Activated CD4-positive, alpha-beta T cell treated with anti-CD3 and anti-CD28 coated beads, Interleukin-2, amount 10 ng/mL, durations not matched to agents 7 days and 5 days (primary cell): ENCODE measurements at regions not wholly inside any gene's neighbourhood (a gene's known extent, or its start where the extent isn't known, plus 50 kb on each side); places are given as distances from the start of the nearest gene placed in this dataset.
"Not testable (repeated sequence)": the region's sequence is repeated elsewhere in the genome, so short reads cannot be mapped to it uniquely, and the experiment has no call there.

Experiments
- CTCF ChIA-PET: fragments of 350-600 bp; sonication (Branson Sonifier 250); formaldehyde crosslinking; loops from one replicate; lab custom pipeline; 2021; ENCODE audit warnings: antibody characterized with exemption; lab: Charles Lee
- POLR2A ChIA-PET: fragments of 350-600 bp; sonication (Branson Sonifier 250); formaldehyde crosslinking; loops from one replicate; lab custom pipeline; 2021; ENCODE audit warnings: antibody characterized with exemption; lab: Charles Lee
- DNase-seq: peaks from one replicate; pipeline ENCODE4 v3.0.0-alpha.2; 2020
- H3K27ac Mint-ChIP-seq: one replicate; pipeline ENCODE4 v1.8.0; 2021; ENCODE audit warnings: mild to moderate bottlenecking, moderate library complexity, mixed read lengths
- H3K27me3 Mint-ChIP-seq: one replicate; pipeline ENCODE4 v1.8.0; 2021; ENCODE audit warnings: mixed read lengths
- H3K36me3 Mint-ChIP-seq: one replicate; pipeline ENCODE4 v1.8.0; 2021; ENCODE audit warnings: low read depth, mixed read lengths
- H3K4me1 Mint-ChIP-seq: one replicate; pipeline ENCODE4 v1.8.0; 2021; ENCODE audit warnings: mixed read lengths
- H3K4me3 Mint-ChIP-seq: one replicate; pipeline ENCODE4 v1.8.0; 2021; ENCODE audit warnings: mild to moderate bottlenecking, moderate library complexity, mixed read lengths
- H3K9me3 Mint-ChIP-seq: one replicate; pipeline ENCODE4 v1.8.0; 2021; ENCODE audit warnings: mixed read lengths

DNA sequence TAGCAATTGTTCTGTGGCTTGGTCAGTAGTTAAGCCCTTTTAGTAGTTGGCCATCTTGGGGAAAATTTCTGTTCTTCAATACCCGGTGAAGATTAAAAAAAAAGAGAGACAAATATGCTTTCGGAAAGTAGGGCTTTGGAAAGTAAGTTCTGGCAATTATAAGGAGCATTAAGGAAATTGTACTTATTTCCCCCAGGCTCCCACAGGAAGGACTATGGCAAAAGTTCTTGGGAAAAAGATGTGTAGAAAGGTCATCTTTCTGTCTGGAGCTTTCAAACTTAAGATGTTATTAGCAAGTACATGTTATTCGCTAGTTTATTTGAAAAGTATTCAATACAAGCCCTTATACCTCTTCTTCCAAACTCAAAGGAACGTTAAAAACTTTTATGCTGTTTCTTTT lies 144.5 kb downstream of the MTX2 start:
- ChIA-PET CTCF (interaction anchor here (1.3 kb wide), 1 partner anchor 21 kb away, joined by 3 read pairs; no protein-coding TSS in a partner anchor), POLR2A (no interaction called here)
- H3K4me1 Mint-ChIP-seq: no peaks in the 10 kb centered on the region
- no peak for DNase-seq
- H3K36me3 Mint-ChIP-seq: no peaks in the 10 kb centered on the region
- H3K27me3 Mint-ChIP-seq: peaks cover 38% of the 10 kb centered on the region
- H3K9me3 Mint-ChIP-seq: no peaks in the 10 kb centered on the region
- H3K27ac Mint-ChIP-seq: no peak overlapping the region
- no peak overlapping the region for H3K4me3 Mint-ChIP-seq

DNA sequence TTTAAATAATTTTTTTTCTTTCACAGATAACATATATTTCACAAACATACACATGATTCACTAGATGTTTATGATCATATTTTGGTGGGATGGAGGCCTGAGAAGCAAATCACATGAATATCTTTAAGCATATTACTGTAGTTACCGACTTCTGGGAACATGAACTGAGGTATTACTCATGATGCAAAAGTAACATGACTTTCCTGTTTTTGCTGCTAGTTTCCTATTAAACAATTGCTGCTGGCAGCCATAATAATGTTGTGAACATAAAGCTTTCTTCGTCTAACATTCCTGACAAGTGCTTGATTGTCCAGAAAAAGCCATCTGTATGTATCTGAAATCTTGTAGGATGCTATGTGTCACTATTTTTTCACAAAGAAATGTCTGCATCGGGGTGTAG lies 145.4 kb downstream of the MTX2 start:
- no peaks in the 10 kb centered on the region for H3K9me3 Mint-ChIP-seq
- CTCF ChIA-PET: no interaction called here
- H3K27me3 Mint-ChIP-seq: peaks cover 32% of the 10 kb centered on the region
- H3K36me3 Mint-ChIP-seq: no peaks in the 10 kb centered on the region
- POLR2A ChIA-PET: no interaction called here
- no peak overlapping the region for H3K27ac Mint-ChIP-seq
- no peaks in the 10 kb centered on the region for H3K4me1 Mint-ChIP-seq
- H3K4me3 Mint-ChIP-seq: no peak overlapping the region
- DNase-seq: no peak

DNA sequence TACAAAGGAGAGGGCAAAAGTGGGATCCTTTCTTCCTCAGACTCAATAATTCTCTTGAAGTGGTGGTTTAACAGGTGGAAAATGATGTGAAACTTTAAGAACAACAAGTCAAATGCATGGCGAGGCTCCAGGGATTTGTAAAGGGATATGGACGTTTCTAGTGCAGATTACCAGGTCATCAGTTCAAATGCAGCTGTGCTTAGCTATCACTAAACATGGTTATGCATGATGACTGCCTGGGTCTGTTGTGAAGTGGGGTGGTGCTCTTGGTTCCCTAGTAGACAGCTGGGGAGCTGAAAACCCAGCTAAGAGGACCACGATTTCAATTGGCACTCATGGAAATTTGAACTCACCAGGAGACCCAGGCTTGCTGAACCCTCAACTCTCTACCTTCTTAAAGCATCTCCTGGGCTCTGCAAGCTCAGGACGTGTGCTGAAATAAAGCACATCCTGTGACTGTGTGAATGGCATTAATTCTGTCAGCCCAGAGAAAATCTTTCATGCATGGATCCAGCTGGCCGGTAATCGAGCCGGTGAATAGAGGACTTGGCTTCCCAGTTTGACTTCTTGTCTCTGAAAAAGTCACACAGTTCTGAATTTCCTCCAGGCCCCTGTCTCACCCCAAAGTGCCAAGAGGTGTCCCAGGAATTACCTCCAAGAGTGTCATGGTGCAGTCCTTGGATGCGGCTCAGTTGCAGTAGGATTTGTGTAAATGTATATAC lies 146.1 kb downstream of the MTX2 start:
- no peak for DNase-seq
- POLR2A ChIA-PET: no interaction called here
- Mint-ChIP-seq H3K36me3 (no peaks in the 10 kb centered on the region), H3K27me3 (peaks cover 25% of the 10 kb centered on the region), H3K4me3 (no peak overlapping the region), H3K27ac (no peak overlapping the region), H3K9me3 (no peaks in the 10 kb centered on the region), H3K4me1 (no peaks in the 10 kb centered on the region)
- CTCF ChIA-PET: no interaction called here

DNA sequence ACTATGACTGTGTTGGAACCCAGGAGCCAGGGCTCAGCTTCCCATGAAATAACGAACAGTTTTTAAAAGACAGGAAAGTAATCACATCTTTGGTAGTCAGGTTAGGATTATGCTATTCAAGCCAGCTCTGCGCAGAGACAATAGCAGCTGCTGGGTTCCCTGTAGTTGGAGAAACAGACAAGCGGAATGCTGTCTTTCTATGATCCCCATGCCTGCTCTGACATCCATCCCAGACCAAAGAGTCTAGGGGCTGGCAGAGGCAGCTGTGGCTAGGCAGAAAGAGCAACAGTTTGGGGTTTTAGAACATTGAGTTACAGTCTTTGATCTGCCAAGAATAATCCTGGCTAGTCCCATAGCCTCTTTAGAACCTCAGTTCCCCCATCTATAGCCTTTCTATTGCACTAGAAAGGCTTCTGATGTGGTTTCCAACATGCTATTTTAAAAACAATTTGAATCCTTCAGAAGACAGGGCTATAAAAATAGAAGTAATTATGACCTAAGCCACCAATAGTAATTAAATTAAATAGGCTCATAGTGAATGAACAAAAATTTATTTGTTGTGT lies 146.8 kb downstream of the MTX2 start:
- Mint-ChIP-seq H3K27me3 (peaks cover 25% of the 10 kb centered on the region), H3K36me3 (no peaks in the 10 kb centered on the region), H3K27ac (no peak overlapping the region), H3K9me3 (no peaks in the 10 kb centered on the region), H3K4me1 (no peaks in the 10 kb centered on the region), H3K4me3 (no peak overlapping the region)
- DNase-seq: no peak
- POLR2A ChIA-PET: no interaction called here
- CTCF ChIA-PET: no interaction called here

DNA sequence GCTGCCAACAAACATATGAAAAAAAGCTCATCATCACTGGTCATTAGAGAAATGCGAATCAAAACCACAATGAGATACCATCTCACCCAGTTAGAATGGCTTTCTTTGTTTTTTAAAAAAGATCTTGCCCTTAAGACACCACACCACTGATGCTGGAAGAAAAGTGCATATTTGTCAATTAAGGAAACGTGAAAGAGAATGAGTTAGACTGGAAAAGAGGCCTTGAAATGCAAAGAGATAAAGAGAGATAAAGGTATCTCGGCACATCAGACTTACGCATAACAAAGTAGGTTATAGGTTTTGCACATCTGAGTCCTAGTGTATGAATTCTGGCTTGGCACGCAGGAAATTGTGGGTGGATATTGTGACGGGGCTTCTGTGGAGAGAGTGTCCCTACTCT lies 149.5 kb downstream of the MTX2 start:
- Mint-ChIP-seq H3K4me3 (no peak overlapping the region), H3K36me3 (no peaks in the 10 kb centered on the region), H3K9me3 (no peaks in the 10 kb centered on the region), H3K4me1 (no peaks in the 10 kb centered on the region), H3K27ac (no peak overlapping the region), H3K27me3 (peaks cover 15% of the 10 kb centered on the region)
- ChIA-PET CTCF (no interaction called here), POLR2A (no interaction called here)
- no peak for DNase-seq

DNA sequence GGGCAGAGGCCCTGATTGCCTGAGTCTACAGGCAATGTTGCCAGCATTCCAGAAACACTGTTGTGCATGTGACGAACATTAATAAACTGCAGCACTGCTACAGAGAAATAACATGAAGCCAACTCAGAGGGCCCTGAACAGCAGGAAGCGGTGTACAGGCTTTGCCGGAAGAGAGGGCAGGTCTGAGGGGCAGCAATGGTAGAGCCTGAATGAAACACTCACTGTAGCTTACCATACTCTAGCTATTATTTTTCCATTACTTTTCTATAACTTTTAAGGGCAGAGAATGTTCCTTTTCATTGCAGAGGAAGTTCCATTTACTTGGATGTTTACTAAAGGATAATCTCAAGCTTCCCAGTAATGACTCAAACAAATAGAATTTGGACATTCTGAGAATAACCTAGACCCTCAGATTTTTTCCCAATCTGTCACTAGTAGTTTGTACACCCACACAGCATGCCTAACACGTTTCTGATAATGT lies 150.4 kb downstream of the MTX2 start:
- no peaks in the 10 kb centered on the region for H3K4me1 Mint-ChIP-seq
- ChIA-PET POLR2A (no interaction called here), CTCF (no interaction called here)
- no peak for DNase-seq
- H3K27ac Mint-ChIP-seq: no peak overlapping the region
- H3K9me3 Mint-ChIP-seq: no peaks in the 10 kb centered on the region
- peaks cover 20% of the 10 kb centered on the region for H3K27me3 Mint-ChIP-seq
- no peaks in the 10 kb centered on the region for H3K36me3 Mint-ChIP-seq
- no peak overlapping the region for H3K4me3 Mint-ChIP-seq

DNA sequence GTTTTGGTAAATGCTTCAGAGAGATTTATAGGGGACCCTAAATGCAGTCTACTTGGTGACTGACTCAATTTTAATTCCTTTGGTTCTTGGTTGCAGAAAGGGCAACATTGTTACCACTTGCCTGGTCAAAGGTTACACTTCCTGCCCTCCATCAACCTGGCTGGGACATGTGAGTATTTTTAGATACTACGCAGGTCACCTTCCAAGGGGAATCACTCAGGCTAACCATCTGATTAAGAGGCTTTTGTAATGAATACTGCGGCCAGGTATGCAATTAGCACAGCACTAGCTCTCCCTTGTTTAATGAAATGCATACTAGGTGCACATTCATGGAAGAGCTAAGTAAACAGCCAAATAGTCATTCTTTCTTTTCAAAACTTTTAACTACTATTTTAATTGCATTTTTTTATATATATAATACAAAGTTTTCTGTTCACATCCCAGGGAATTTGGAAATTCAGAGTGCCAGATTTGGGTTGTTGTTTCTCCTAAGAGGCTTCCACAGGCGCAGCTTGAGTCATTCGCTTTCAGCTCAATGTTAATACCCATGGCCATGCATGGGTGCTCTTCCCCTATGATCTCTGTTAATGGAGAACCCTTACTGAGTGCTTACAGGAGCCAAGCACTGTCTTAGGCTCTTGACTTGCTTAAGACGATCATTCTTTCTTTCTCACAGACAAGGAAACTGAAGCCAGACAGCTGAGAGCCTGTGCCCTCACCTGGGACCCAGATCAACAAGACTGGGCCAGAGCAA lies 152.2 kb downstream of the MTX2 start:
- no peak overlapping the region for H3K27ac Mint-ChIP-seq
- H3K27me3 Mint-ChIP-seq: peaks cover 20% of the 10 kb centered on the region
- H3K36me3 Mint-ChIP-seq: no peaks in the 10 kb centered on the region
- H3K4me1 Mint-ChIP-seq: no peaks in the 10 kb centered on the region
- CTCF ChIA-PET: interaction anchor here (1.1 kb wide), 1 partner anchor 52 kb away, joined by 3 read pairs; no protein-coding TSS in a partner anchor
- DNase-seq: no peak
- no peaks in the 10 kb centered on the region for H3K9me3 Mint-ChIP-seq
- H3K4me3 Mint-ChIP-seq: no peak overlapping the region
- POLR2A ChIA-PET: no interaction called here

DNA sequence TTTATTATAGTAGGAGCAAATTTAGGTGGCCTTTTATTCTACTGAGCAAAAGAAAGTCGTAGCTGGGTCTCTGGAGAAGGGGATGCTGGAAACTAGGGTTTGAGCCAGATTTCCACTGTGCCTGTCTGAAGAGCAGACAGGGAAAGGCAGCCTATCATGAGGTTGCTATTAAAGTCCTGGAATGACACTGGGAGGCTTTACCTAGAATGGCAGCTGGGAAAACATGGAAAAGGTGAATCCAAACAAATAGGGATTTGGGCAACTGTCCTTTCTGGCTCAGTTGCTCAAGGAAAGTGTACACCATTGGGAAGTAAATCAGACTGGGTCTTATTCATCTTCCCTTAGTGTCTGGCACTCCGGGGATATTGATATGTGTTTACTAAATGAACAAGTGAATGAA lies 154.6 kb downstream of the MTX2 start:
- Mint-ChIP-seq H3K9me3 (no peaks in the 10 kb centered on the region), H3K4me3 (no peak overlapping the region), H3K4me1 (no peaks in the 10 kb centered on the region), H3K27me3 (peaks cover 25% of the 10 kb centered on the region), H3K27ac (no peak overlapping the region), H3K36me3 (no peaks in the 10 kb centered on the region)
- POLR2A ChIA-PET: no interaction called here
- CTCF ChIA-PET: interaction anchor here (0.5 to 1.5 kb wide), 2 partner anchors 13 to 921 kb away, joined by 3 to 4 read pairs; no protein-coding TSS in a partner anchor
- no peak for DNase-seq

DNA sequence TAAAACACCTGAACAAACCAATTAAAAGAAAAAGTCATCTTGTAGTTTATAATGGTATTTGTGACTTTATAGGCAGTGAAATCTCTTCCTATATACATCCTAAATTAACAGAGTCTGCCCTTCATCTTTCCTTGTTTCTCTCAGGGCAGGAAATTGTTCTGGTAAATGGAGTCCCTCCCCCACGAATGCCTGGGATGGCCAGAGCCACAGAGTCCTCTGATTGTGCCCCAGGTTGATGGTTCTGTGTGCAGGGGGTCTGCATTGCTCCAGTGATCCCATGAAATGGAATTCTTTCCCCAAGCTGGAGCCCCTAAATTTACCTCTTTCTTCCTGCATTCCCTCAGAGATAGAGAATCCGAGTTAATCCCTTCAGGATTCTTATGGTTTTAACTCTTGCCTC lies 155.5 kb downstream of the MTX2 start:
- POLR2A ChIA-PET: no interaction called here
- H3K36me3 Mint-ChIP-seq: no peaks in the 10 kb centered on the region

DNA sequence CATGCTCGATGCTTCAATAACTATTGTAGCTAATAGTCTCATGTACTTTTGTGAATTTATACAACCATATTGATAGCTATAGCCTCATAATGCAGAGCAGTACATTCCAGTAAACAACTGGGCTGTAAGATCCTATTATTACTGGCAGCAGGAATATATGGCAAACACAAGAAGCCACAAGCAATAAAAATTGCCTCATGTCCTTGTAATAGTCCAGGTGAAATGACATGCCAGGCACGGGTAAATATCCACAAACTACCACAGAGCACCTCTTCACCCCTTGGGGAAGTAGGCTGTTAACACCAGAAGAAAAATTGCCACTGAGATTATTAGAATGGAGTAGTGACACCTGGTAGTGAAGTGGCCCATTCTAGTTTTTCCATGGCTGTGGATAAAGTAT lies 158.3 kb downstream of the MTX2 start:
- H3K27ac Mint-ChIP-seq: no peak overlapping the region
- no peak for DNase-seq
- no peaks in the 10 kb centered on the region for H3K4me1 Mint-ChIP-seq
- H3K4me3 Mint-ChIP-seq: no peak overlapping the region
- H3K27me3 Mint-ChIP-seq: peaks cover 36% of the 10 kb centered on the region
- ChIA-PET CTCF (no interaction called here), POLR2A (no interaction called here)
- no peaks in the 10 kb centered on the region for H3K36me3 Mint-ChIP-seq
- peaks cover 5% of the 10 kb centered on the region for H3K9me3 Mint-ChIP-seq

More for the DNA sequence above, 155.5 kb downstream of the MTX2 start:
- no peak for DNase-seq
- Mint-ChIP-seq H3K4me1 (no peaks in the 10 kb centered on the region), H3K27me3 (peaks cover 26% of the 10 kb centered on the region), H3K9me3 (peaks cover 5% of the 10 kb centered on the region), H3K27ac (no peak overlapping the region), H3K4me3 (no peak overlapping the region)
- CTCF ChIA-PET: no interaction called here

DNA sequence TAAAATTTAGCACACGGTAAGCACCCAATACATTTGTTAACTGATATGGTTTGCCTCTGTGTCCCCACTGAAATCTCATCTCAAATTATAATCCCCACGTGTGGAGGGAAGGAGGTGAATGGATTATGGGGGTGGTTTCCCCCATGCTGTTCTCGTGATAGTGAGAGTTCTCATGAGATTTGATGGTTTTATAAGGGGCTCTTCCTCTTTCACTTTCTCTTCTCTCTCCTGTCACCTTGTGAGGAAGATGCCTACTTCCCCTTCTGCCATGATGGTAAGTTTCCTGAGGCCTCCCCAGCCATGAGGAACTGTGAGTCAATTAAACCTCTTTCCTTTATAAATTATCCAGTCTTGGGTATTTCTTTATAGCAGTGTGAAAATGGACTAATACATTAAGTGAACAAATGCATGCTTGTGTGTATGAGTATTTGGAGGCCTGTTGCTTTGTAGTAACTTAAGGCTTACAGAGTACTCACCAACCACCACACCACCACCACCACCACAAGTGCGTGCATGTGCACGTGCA lies 159.8 kb downstream of the MTX2 start:
- H3K9me3 Mint-ChIP-seq, H3K27ac Mint-ChIP-seq, POLR2A ChIA-PET, CTCF ChIA-PET, H3K36me3 Mint-ChIP-seq, H3K4me3 Mint-ChIP-seq, H3K4me1 Mint-ChIP-seq, DNase-seq: not testable (repeated sequence)
- H3K27me3 Mint-ChIP-seq: peaks cover 33% of the 10 kb centered on the region

DNA sequence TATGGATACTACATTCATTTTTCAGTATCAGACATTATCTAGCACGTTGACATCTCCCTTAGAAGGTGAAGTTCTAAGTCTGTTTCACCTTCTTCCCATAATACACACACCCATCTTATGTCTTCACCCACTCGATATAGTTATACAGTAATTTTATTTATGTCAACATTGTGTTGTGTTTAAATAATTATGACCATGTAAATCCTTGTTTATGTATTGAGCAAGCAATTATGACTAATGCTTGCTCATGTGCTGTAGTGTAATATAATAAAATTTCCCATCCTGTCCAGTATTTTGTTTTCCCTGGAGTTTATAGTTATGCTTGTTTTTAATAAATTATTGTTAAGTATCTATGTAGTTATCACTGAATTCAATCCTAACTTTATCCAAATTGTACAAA lies 163.2 kb downstream of the MTX2 start:
- POLR2A ChIA-PET: no interaction called here
- Mint-ChIP-seq H3K4me3 (no peak overlapping the region), H3K4me1 (no peaks in the 10 kb centered on the region), H3K27me3 (peaks cover 26% of the 10 kb centered on the region), H3K36me3 (no peaks in the 10 kb centered on the region), H3K9me3 (peaks cover 5% of the 10 kb centered on the region), H3K27ac (no peak overlapping the region)
- DNase-seq: no peak
- CTCF ChIA-PET: no interaction called here

DNA sequence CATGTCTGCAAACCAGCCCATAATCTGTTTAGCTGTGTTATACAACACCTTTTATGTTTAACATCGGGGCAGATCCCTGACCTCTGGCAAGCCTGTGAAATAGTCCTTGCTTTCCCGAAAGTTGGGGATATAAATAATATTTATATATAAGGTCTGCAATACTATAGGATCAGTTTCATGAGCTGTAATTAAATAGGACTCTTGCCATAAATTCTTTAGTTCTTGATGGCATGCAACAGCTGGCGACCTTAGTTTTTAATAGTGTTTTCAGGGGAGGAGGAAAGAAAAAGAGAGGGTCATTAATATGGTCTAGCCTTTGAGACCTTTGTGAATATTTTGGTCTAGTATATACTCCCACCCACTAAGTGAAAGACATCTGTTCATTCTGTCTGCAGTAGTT lies 166.5 kb downstream of the MTX2 start:
- DNase-seq: no peak
- no peaks in the 10 kb centered on the region for H3K9me3 Mint-ChIP-seq
- POLR2A ChIA-PET: no interaction called here
- CTCF ChIA-PET: no interaction called here
- no peaks in the 10 kb centered on the region for H3K4me1 Mint-ChIP-seq
- no peak overlapping the region for H3K27ac Mint-ChIP-seq
- H3K4me3 Mint-ChIP-seq: no peak overlapping the region
- H3K27me3 Mint-ChIP-seq: peaks cover 17% of the 10 kb centered on the region
- no peaks in the 10 kb centered on the region for H3K36me3 Mint-ChIP-seq
